ENCODE measurements at regions not wholly inside any gene's neighbourhood (a gene's known extent, or its start where the extent isn't known, plus 50 kb on each side); places are given as distances from the start of the nearest gene placed in this dataset.

DNA sequence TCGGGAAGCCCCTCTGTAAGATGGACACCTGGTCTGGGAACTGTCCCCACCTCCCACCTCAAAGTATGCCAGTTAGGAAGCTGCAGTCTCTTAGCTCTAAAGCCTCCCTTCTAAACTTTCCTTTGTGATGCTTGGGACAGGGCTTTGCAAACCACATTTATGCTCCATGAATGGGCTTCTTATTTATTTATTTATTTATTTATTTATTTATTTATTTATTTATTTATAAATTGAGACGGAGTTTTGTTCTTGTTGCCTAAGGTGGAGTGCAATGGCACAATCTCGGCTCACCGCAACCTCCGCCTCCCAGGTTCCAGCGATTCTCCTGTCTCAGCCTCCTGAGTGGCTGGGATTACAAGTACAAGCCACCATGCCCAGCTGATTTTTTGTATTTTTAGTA lies 1009.4 kb downstream of the TYW1 start:
- TF ChIP-seq, protein P1, sequence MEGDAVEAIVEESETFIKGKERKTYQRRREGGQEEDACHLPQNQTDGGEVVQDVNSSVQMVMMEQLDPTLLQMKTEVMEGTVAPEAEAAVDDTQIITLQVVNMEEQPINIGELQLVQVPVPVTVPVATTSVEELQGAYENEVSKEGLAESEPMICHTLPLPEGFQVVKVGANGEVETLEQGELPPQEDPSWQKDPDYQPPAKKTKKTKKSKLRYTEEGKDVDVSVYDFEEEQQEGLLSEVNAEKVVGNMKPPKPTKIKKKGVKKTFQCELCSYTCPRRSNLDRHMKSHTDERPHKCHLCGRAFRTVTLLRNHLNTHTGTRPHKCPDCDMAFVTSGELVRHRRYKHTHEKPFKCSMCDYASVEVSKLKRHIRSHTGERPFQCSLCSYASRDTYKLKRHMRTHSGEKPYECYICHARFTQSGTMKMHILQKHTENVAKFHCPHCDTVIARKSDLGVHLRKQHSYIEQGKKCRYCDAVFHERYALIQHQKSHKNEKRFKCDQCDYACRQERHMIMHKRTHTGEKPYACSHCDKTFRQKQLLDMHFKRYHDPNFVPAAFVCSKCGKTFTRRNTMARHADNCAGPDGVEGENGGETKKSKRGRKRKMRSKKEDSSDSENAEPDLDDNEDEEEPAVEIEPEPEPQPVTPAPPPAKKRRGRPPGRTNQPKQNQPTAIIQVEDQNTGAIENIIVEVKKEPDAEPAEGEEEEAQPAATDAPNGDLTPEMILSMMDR (IDR thresholded peaks at IDR 0.05; ENCODE audit: low read depth, low read length, poor library complexity, severe bottlenecking) = no peak
- no peak for TF ChIP-seq EZH2phosphoT487 (IDR thresholded peaks at IDR 0.05; ENCODE audit: borderline replicate concordance, low read length)

All from DOHH2 (cell line).